ENCODE measurements at regions not wholly inside any gene's neighbourhood (a gene's known extent, or its start where the extent isn't known, plus 50 kb on each side); places are given as distances from the start of the nearest gene placed in this dataset.
"Not testable (repeated sequence)": the region's sequence is repeated elsewhere in the genome, so short reads cannot be mapped to it uniquely, and the experiment has no call there.

DNA sequence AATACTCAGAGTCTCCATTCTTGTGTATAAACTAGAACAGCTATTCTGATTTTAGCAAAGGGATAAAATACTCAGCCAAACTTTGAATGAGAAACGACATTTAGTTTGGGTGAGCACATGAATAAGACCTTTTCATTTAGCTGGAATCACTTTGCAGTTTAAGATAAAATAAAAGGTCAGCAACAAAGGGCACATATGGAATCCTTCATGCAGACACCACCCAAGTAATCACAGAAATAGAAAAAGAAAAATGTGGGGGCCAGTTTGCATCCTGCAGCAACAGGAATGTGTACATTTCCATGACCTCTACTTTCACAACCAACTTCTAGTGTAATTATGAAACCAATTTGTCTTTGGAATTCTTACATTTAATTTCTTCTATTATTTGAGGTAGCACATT lies 1637.4 kb downstream of the PCDH9 start:
- no peak for DNase-seq

DNA sequence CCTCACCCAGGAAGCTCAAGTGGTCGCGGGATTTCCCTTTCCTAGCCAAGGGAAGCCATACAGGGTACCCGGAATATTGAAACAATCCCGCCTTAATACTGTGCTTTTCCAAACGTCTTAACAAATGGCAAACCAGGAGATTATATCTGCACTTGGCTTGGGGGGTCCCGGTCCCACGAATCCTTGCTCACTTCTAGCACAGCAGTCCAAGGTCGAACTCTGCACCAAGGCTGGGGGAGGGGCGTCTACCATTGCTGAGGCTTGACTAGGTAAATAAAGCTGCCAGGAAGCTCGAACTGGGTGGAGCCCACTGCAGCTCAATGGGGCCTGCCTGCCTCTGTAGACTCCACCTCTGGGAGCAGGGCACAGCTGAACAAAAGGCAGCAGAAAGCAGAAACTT lies 1644.8 kb downstream of the PCDH9 start:
- no peak for DNase-seq

DNA sequence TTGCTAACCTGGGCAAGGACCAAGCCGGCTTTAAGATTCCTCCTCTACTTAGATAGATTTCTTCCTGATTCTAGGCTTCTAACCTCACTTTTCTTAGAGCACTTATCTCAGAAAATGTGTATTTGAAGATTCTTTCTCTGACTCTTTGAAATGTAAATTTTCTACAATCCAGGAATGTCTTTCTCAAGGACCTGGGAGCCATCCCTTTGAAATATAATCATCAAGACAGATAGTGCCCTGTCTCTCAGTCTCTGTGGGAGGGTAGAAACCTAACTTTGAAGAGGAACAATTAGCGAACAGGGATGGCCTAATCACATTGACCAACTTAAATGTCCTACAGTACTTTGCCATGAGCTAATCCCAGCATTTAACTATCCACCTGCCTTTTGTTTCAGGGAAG lies 1646.0 kb downstream of the PCDH9 start:
- no peak for DNase-seq

DNA sequence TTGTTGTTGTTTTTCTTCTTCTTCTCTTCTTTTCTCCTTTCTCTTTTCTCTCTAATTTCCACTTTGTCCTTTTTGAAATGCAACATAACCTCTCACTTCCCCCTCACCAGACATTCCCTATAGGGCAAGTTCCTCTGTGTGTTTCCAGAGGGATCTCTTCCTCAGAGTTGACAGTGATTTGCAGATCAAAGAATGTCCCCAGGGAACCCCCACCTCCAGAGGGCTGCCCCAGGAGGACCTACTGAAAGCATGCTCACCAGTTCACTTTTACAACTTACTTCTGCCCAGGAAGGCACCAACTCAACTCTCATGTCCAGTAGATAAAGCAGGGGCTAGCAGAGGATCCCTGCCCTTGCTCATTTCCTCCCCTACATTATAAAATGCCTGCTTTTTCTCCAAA lies 1648.0 kb downstream of the PCDH9 start:
- DNase-seq = no peak

DNA sequence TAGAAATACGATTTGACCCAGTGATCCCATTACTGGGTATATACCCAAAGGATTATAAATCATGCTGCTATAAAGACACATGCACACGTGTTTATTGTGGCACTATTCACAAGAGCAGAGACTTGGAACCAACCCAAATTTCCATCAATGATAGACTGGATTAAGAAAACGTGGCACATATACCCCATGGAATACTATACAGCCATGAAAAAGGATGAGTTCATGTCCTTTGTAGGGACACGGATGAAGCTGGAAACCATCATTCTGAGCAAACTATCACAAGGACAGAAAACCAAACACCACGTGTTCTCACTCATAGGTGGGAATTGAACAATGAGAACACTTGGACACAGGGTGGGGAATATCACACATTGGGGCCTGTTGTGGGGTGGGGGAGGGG lies 1665.6 kb downstream of the PCDH9 start:
- not testable (repeated sequence) for DNase-seq

DNA sequence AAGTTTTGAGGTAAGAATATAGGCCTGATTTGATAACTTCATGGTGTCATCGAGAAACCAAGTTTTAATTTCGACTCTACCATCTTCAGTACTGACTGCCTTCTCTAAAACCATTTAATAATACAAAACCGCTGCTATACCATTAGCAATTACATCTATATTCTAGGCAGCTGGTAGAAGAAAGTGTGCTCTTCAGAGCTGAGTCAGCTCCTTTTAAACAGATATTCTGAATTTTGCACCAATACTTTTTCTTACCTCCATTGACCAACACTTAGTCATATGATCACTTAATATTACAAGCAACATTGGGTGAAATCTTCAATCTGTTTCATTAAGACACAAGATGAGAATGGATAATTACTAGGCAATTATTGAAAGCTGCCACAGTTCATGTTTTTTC lies 1667.8 kb downstream of the PCDH9 start:
- DNase-seq = no peak

DNA sequence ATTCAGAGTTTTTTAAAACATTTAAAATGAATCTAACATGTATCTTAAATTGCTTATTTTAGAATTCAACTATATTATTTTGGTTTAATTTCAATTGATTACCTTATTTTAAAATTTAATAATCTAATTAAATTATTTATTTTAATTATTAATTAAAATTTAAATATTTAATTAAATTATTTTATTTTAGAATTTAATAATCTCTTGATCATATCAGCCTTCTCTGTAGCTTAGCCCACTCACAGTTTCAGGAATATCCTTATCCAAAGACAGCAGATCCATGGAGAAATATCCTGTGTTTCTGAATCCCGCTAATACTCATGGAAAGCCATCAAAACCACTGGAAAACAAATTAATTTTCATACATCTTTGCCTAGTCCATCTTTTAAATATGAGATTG lies 1669.2 kb downstream of the PCDH9 start:
- DNase-seq = no peak

DNA sequence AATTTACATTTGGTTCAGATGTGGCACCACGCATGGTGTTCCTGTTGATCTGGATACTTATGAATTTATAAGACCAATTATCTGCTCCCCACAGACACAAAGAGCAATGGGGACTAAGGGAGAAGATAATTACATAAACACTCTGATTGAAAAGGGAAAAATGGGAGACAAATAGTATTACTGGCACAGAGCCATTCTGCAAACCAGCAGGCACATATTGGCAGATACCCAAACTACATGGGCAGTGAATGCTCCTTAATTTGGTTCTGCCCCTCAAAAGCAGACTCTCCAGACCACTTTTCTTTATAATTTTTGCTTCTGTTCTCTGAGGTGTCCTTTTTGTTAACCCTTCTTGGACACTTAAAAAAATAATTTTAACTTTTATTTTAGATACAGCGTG lies 1674.2 kb downstream of the PCDH9 start:
- DNase-seq = no peak

DNA sequence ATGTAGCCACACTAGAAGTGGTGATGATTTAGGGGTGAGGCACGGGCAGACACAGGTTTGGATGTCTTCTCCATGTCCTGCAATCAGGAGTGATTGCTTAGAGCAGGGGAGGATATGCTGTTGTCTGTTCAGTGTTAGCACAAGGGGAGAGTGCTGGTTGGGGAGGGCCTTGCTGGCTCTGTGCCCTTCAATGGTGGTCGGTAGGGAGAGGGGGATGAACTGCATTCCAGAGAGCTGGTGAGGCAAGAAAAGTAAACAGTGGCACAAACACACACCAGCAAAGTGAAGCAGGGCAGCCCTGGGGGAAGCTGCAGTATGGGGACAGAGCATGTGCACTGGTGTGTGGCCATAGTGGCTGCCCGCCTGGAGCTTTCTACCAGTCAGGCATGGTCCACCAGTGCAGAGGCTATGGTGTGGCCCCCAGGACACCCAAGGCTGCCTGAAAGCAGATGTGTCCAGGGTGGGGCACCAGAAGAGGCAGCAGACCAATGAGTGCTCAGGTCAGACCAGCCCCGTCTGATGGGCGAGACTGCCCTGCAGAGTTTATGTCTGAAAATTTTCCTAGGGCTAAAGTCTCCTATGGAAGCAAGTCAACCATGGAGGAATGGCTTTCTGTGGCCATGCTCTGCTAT lies 1676.9 kb downstream of the PCDH9 start:
- DNase-seq = no peak

DNA sequence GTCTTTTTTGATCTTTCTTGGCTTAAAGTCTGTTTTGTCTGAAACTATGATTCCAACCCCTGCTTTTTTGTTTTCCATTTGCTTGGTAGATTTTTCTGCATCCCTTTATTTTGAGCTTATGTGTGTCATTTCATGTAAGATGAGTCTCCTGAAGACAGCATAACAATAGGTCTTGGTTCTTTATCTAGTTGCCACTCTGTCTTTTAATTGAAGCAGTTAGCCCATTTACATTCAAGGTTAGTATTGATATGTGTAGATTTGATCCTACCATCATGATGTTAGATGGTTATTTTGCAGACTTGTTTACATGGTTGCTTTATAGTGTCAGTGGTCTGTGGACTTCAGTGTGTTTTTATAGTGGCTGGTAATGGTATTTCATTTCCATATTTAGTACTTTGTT lies 1678.9 kb downstream of the PCDH9 start:
- no peak for DNase-seq

DNA sequence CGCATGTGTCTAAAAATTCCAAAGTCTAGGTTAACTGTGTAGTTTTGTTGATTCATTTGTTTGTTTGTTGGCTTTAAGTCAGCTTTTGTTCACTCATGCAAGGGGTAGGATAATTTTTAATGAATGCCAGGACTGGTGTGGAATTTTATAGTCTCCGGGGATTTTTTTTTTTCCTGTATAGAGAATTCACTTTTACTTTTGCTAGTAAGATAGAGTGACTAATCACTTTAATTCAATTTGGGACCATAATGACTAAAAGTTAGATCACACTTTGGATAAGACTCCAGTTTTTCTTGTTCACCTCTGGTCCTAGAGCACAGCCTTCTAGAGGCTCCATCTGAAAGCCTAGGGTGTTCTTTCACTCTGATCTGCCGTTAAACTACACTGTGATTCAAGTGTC lies 1690.0 kb downstream of the PCDH9 start:
- no peak for DNase-seq

DNA sequence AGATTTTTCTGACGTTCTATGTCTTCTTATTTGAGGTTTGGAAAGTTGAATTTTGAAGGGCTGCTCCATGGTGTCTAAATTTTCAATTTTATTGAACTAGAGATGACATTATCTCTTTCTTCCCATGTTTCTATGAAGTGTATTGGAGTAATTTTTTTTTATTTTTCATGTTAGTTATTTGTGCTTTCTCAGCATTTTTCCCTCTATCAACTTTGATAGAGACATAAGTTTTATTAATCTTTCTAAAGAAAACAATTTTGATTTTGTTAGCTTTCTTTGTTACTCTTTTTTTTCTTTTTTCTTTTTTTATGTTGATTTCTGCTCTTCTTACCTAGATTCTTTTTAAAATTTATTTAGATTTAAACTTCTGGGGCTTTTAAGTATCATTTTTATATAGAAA lies 1694.8 kb downstream of the PCDH9 start:
- no peak for DNase-seq

DNA sequence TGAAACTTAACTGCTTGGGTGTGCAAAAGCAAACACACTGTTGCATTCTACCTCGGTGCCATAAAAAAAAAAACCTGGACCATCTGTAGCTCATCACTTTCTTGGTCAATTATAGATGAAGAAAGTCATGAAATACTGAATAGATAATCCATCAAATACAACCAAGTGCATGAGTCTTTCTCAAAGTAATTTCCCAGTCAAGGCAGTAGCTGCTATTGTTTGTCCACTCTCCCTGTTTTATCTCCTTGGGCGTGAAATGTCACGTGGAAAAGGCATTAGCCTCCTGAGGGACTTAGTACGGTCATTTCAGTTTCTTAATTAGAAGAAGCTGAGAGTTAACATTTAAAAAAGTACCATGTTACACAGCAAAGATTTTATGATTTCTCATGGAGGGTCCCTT lies 1697.9 kb downstream of the PCDH9 start:
- DNase-seq = no peak

DNA sequence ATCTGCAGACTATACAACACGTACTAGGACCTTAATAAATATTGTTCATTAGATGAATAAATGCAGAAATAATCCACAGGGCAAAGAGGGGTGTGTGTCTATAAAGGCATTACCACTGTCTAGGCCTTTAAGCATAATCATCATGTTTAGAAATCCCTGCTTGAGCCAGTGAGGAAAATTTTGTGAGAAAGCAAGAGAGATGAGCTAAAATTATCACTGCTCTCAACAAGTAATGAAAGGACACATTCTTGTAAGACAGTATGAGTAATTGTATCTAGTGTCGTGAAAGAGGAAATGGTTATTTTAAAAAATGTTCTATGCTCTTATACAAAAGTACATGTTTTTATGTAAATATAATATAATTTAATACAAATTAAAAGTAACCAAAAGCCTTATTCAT lies 1699.4 kb downstream of the PCDH9 start:
- DNase-seq = no peak

DNA sequence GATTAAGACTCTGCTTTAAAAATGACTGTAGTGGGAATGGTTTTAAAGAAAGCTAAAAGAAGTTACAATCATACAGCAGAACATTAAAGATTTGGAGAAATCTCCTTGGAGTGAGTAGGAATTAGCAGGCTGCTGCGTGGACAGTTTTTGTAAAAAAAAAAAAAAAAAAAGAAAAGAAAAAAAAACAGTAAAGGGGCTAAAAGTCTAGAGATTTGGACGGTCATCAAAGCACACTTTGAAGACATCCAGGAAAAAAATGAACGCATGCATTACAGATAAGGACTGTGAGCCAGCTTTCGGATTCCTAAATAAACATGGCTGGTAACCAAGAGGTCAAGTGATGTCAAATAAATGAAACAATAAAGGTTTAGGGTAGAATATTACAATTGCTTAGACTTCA lies 1700.6 kb downstream of the PCDH9 start:
- no peak for DNase-seq

DNA sequence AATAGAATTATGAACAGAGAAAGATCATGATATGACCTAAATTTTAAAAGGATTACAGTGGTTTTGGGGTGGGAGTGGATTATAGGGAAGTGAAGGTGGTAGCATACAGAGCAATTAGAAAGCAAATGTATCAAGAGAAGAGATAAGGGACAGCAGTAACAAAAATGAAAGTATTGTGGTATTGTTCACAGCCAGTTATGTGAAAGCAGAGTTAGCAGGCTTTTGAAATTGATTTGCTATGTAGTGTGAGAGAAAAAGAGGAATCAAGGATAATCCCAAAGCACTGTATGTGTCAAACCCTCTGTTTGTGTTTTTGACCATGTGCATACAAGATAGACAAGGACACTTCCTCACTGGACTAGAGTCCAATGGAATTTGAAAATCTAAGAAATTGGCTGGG lies 1721.4 kb downstream of the PCDH9 start:
- no peak for DNase-seq

DNA sequence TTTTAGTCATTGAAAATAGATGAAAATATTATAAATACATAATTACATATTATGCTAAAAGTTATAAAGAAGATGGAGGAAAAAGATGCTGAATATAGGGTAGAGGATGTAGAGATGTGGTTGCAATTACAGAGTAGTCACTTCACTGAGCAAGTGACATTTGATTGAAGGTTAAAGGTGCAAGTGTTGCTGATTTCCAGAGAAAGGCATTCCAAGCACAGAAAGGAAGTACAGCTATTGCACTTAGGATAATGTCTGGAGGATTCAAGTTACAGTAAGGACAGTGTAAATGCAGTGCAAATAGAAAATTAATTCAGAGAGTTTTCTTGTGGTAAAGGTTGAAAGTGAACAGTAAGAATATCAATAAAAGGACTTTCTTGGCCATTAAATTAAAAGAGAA lies 1721.8 kb downstream of the PCDH9 start:
- DNase-seq = no peak

DNA sequence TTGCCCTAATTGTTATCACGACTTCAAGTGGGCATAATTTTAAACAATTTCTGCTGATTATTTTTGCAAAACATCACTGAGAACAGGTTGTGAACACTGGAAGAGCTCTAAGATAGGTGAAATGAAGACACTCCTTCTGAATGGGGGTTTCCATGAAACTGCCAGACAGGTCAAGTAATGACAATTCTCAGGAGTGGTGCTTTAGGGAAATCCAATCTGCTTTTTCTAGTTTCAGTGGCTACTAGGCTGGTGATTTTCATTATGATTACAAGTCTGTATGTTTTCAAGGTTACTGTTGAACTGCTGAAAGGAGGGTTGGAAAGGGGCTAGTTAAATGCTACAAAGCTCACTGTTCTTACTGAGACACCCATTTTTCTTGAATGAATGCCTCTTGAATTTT lies 1724.2 kb downstream of the PCDH9 start:
- DNase-seq = no peak

DNA sequence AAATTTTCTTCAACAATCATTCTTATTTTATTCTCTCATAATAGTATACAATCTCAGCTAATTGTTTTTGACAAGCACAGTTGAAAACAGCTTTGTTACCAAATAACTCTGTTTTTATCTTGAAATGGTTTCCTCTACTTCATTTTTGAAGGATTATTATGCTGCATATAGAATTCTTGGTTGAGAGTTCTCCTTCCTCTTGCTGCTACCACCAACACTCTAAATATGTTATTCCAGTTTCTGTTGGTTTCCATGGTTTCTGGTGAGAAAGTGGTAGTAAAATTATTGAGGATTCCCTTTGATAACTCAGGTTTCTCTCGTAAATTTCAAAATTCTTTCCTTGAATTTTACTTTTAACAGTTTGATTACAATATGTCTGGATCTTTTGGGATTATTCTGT lies 1725.9 kb downstream of the PCDH9 start:
- no peak for DNase-seq

DNA sequence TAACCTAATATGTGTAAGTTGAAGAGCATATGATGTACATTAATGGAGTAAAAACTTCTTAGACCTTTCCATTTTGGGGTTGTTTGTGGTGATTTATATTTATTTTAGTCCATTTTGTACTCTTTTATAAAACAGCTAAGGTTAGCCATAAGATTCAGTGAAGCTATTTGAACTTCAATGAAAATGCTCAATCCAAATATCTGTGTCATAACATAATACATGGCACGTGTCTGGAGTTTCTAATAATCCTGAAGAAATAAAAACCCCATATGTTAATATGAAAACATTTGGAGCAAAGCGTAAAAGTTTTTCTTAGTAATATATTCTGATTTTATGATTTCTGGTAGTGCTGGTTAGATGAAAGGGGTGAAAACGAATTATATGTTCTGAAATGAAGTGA lies 1729.7 kb downstream of the PCDH9 start:
- no peak for DNase-seq

DNA sequence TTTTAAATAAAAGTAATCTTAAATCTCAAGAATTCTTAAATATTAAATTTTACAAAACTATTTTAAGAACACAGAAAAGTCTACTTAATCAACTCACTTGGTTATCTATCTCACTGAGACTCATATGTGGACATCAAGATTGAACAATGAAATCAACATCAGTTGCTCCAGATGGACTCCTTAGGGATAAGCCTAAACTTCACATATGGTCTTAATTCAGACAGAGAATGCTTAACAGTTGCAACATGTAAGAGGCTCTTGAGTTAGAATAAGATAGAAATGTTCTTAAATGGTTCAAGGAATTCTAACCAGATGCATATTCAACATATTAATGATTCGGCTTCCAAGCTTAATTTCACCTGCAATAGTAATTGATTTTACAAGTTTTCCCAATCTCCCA lies 1730.9 kb downstream of the PCDH9 start:
- DNase-seq = no peak

DNA sequence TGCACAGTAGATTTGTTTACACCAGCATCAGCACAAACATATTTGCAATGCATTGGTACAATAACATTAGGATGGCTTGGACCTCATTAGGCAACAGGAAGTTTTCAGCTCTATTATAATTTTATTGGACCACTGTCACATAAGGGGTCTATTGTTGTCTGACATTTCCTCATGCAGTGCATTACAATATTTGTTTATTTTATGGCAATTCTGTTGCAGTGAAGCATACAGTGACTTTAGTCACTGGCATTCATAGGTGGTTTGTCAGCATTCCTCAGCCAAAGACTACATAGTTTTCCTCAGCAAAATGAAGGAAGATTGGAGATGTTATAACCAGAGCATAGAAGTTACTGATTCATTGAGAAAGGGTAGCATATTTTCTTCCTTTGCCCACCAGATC lies 1732.9 kb downstream of the PCDH9 start:
- DNase-seq = no peak

DNA sequence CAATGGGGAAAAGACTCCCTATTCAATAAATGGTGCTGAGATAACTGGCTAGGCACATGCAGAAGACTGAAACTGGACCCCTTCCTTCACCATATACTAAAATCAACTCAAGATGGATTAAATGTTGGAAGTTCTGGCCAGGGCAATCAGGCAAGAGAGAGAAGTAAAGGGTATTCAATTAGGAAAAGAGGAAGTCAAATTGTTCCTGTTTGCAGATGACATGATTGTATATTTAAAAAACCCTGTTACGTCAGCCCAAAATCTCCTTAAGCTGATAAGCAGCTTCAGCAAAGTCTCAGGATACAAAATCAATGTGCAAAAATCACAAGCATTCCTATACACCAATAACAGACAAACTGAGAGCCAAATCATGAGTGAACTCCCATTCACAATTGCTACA lies 1739.4 kb downstream of the PCDH9 start:
- DNase-seq = peak in 2 of 4 experiments; percentile 37

DNA sequence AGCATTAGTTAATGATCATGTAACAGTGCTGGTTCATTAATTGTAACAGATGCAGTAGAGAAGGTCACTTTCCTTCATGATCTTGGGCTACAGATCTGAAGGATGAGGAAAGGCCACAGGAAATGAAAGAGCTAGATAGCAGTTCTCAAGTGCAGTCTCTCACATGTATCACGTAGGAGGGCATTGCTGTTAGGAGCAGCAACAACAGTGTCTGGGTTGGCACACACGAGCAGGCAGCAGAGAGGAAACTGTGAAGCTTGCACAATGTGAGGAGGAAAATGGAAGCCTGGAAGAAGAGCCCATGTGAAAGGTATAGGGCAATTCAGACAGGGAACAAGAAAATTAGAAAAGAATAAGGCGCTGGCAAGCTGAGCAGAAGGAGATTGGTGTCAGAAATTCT lies 1741.5 kb downstream of the PCDH9 start:
- peak; percentile 23 to 62 (median 60) for DNase-seq

DNA sequence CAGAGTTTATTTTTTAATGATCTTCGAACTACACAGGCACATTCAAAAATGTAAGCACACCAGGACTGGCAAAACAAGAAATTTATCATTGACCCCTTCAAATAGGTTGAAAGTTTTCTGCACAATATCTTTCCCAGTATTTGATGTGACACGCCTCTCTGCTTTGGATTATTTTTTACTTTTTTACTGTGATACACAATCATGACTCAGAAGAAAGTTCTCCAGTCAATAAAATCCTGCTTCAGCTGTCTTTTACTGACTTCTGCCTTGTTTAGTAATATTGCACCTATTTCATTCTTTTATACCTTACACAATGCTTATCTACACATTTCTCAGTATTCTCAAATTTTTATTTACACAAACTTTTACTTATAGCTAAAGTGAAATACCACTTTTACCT lies 1750.4 kb downstream of the PCDH9 start:
- DNase-seq = no peak

DNA sequence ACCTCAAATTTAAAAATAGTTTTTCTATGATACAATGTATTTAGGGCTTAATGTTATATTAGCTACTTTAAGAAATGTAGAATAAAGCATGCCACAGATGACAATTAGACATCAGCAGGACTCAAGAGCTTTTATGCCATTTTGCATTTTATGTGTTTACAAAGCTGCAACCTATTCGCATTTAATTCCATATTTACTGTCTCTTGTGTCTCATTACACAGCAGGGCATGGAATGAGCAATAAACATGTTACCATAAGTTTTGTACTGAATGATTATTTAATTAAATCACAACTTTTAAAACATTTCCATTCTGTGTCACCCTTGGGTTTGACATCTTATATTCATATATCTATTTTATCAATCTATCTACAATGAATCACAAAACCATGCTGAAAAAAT lies 1756.9 kb downstream of the PCDH9 start:
- no peak for DNase-seq

Measured in suppressor macrophage (primary cell).